ENCODE measurements at regions not wholly inside any gene's neighbourhood (a gene's known extent, or its start where the extent isn't known, plus 50 kb on each side); places are given as distances from the start of the nearest gene placed in this dataset.

- no peak for TF ChIP-seq POU6F1 (CRISPR knock-in tag; IDR thresholded peaks at IDR 0.05; ENCODE audit: borderline replicate concordance, low read depth)
- TF ChIP-seq ZFP3 (CRISPR knock-in tag; IDR thresholded peaks at IDR 0.05) = no peak
- TF ChIP-seq OSR1 (CRISPR knock-in tag; IDR thresholded peaks at IDR 0.05) = no peak
- TF ChIP-seq PATZ1 (CRISPR knock-in tag; IDR thresholded peaks at IDR 0.05; ENCODE audit: borderline replicate concordance) = no peak
Measured at GRCh38 chr18:33871363-33872025, 293.5 kb downstream of the ASXL3 start (continued).

GRCh38 chr18:33870059-33870458 is 292.0 kb downstream of the ASXL3 start:
- TF ChIP-seq ZNF70 (CRISPR knock-in tag; IDR thresholded peaks at IDR 0.05) (no peak), GLIS3 (CRISPR knock-in tag; IDR thresholded peaks at IDR 0.05) (no peak), ZNF8 (CRISPR knock-in tag; IDR thresholded peaks at IDR 0.05) (no peak), TSHZ2 (CRISPR knock-in tag; IDR thresholded peaks at IDR 0.05) (no peak), TOX (CRISPR knock-in tag; IDR thresholded peaks at IDR 0.05; ENCODE audit: borderline replicate concordance) (no peak), BACH2 (CRISPR knock-in tag; IDR thresholded peaks at IDR 0.05; ENCODE audit: borderline replicate concordance) (no peak), PATZ1 (CRISPR knock-in tag; IDR thresholded peaks at IDR 0.05; ENCODE audit: borderline replicate concordance) (0 out of 2 replicates have a peak, but pooled peaks have one; percentile 27), ARNTL (CRISPR knock-in tag; IDR thresholded peaks at IDR 0.05; ENCODE audit: borderline replicate concordance, low read depth) (no peak), ZFP3 (CRISPR knock-in tag; IDR thresholded peaks at IDR 0.05) (no peak), OSR1 (CRISPR knock-in tag; IDR thresholded peaks at IDR 0.05) (no peak), ESRRG (CRISPR knock-in tag; IDR thresholded peaks at IDR 0.05) (no peak), CREB5 (CRISPR knock-in tag; IDR thresholded peaks at IDR 0.05; ENCODE audit: low read depth) (peak; percentile 98), TCF4 (CRISPR knock-in tag; IDR thresholded peaks at IDR 0.05; ENCODE audit: borderline replicate concordance) (peak; percentile 25; the same call in 1 of the 2 replicates), ISL1 (CRISPR knock-in tag; IDR thresholded peaks at IDR 0.05) (peak; percentile 93), CSDC2 (CRISPR knock-in tag; IDR thresholded peaks at IDR 0.05) (no peak), SNAI2 (CRISPR knock-in tag; IDR thresholded peaks at IDR 0.05) (0 out of 2 replicates have a peak, but pooled peaks have one; percentile 52), CSRNP3 (CRISPR knock-in tag; IDR thresholded peaks at IDR 0.05) (peak; percentile 52; the same call in 1 of the 2 replicates), PPARA (CRISPR knock-in tag; IDR thresholded peaks at IDR 0.05; ENCODE audit: borderline replicate concordance) (no peak), ZFP30 (CRISPR knock-in tag; IDR thresholded peaks at IDR 0.05) (no peak), ZNF565 (CRISPR knock-in tag; conservative IDR thresholded peaks at IDR 0.05; ENCODE audit: low read depth) (no peak), POU6F1 (CRISPR knock-in tag; IDR thresholded peaks at IDR 0.05; ENCODE audit: borderline replicate concordance, low read depth) (no peak), RARB (CRISPR knock-in tag; IDR thresholded peaks at IDR 0.05) (no peak), ZC3H10 (CRISPR knock-in tag; IDR thresholded peaks at IDR 0.05) (no peak)
- ATAC-seq = no peak

Data from SK-N-SH treated with all-trans-retinoic acid at 6 μM for 48 hours (cell line).